K562 (cell line): ENCODE measurements at regions not wholly inside any gene's neighbourhood (a gene's known extent, or its start where the extent isn't known, plus 50 kb on each side); places are given as distances from the start of the nearest gene placed in this dataset.

Experiments
- ATAC-seq: fragments of 200-7000 bp; cut with Tn5 transposase; 3 replicates; pipeline ENCODE4 v1.9.1; 2020; ENCODE audit warnings: moderate library complexity
- BruUV-seq: library from RNA; stranded (reverse); fragments of 400-500 nt; replicated peaks from 2 replicates; lab custom pipeline; 2021; lab: Mats Ljungman, UMichigan
- CTCF ChIA-PET: fragments of 300-600 bp; formaldehyde crosslinking; extraction: SDS; loops from one replicate; lab custom pipeline; 2021; ENCODE audit warnings: low intra/inter-chr PET ratio; lab: Yijun Ruan, JAX
- POLR2A ChIA-PET: fragments of 300-600, 350-650 bp; sonication (Branson Sonifier 250); formaldehyde crosslinking; extraction: SDS; loops from one replicate; lab custom pipeline; 2021; ENCODE audit warnings: antibody characterized with exemption, inconsistent platforms; lab: Yijun Ruan, JAX
- DNase-seq, 4 experiments: peaks; one replicate each; pipeline versions ENCODE4 v3.0.0 to v3.0.0-alpha.2; 2011 to 2018; ENCODE audit warnings: low spot score in 3 of 4, mixed read lengths in 3 of 4; ENCODE audit errors: extremely low read depth in 1 of 4
- FAIRE-seq: peaks from 2 replicates; lab custom pipeline; 2011; peaks lifted over from hg19 to GRCh38; lab: Jason Lieb, UNC
- H2AFZ ChIP-seq: 2 replicates; pipeline ENCODE4 v1.6.0; 2011; ENCODE audit warnings: low read depth, low read length, control low read depth, inconsistent platforms
- H3K27ac ChIP-seq: fragments of 200-600 bp; 3 replicates; pipeline ENCODE4 v1.8.0; 2011; ENCODE audit warnings: low read depth, mild to moderate bottlenecking, control low read depth, inconsistent platforms, low read length, moderate library complexity, mixed read lengths; ENCODE audit errors: extremely low read depth
- H3K27me3 ChIP-seq, 2 experiments: fragments of 300-600 bp in 1 of 2; 2 replicates in 1 of 2; 3 replicates in 1 of 2; pipeline versions ENCODE4 v1.6.0 to v1.8.0; 2011; ENCODE audit warnings: inconsistent platforms in 2 of 2, low read length in 2 of 2, mild to moderate bottlenecking in 1 of 2, mixed read lengths in 1 of 2, moderate library complexity in 1 of 2; ENCODE audit not compliant: control insufficient read depth in 2 of 2, insufficient read depth in 2 of 2
- H3K36me3 ChIP-seq: fragments of 300-600 bp; 3 replicates; pipeline ENCODE4 v1.8.0; 2011; ENCODE audit warnings: mild to moderate bottlenecking, low read length, inconsistent platforms; ENCODE audit not compliant: control insufficient read depth, insufficient read depth
- H3K4me1 ChIP-seq, 2 experiments: fragments of 200-600 bp in 1 of 2; replicated peaks in 1 of 2; 2 replicates in 1 of 2; 3 replicates in 1 of 2; pipeline versions ENCODE4 v1.5.1 to v1.8.0; 2011; ENCODE audit warnings: inconsistent platforms in 2 of 2, low read length in 2 of 2, mild to moderate bottlenecking in 1 of 2, mixed read lengths in 1 of 2, moderate library complexity in 1 of 2; ENCODE audit not compliant: control insufficient read depth in 2 of 2, insufficient read depth in 2 of 2
- H3K4me2 ChIP-seq: 2 replicates; pipeline ENCODE4 v1.6.1; 2011; ENCODE audit warnings: low read length, control low read depth, inconsistent platforms, mixed read lengths; ENCODE audit not compliant: insufficient read depth
- H3K4me3 ChIP-seq: fragments of 200-600 bp; sonication (generic), shearing (Covaris generic); 2 replicates; pipeline ENCODE4 v1.5.1; 2016; ENCODE audit warnings: control low read depth, inconsistent platforms
- H3K79me2 ChIP-seq: fragments of 200-600 bp; 3 replicates; pipeline ENCODE4 v1.8.0; 2011; ENCODE audit warnings: low read length, inconsistent platforms; ENCODE audit not compliant: control insufficient read depth, insufficient read depth
- H3K9ac ChIP-seq, 2 experiments: 2 replicates each; pipeline versions ENCODE4 v1.6.0 to v1.6.1; 2011; ENCODE audit warnings: low read depth in 2 of 2, low read length in 2 of 2, control low read depth in 1 of 2, inconsistent platforms in 1 of 2, mild to moderate bottlenecking in 1 of 2, mixed read lengths in 1 of 2; ENCODE audit not compliant: insufficient read depth in 1 of 2
- H3K9me1 ChIP-seq: one replicate; pipeline ENCODE4 v1.6.0; 2011; ENCODE audit warnings: inconsistent platforms, mild to moderate bottlenecking, low read length, moderate library complexity; ENCODE audit not compliant: control insufficient read depth, insufficient read depth
- H3K9me3 ChIP-seq: replicated peaks from 2 replicates; pipeline ENCODE4 v1.5.1; 2011; ENCODE audit warnings: low read depth, low read length, inconsistent platforms; ENCODE audit not compliant: control insufficient read depth, insufficient read depth
- H4K20me1 ChIP-seq: replicated peaks from 2 replicates; pipeline ENCODE4 v1.6.1; 2011; ENCODE audit warnings: low read length, inconsistent platforms, mixed read lengths; ENCODE audit not compliant: control insufficient read depth, insufficient read depth
- BRF1 ChIP-seq: IDR thresholded peaks from 3 replicates; pipeline ENCODE4 v1.6.1; 2011; ENCODE audit warnings: borderline replicate concordance, mild to moderate bottlenecking; ENCODE audit not compliant: insufficient read length; ENCODE audit errors: extremely low read depth
- ETS2 ChIP-seq: IDR thresholded peaks from 2 replicates; pipeline ENCODE4 v1.6.1; 2016; ENCODE audit warnings: borderline replicate concordance, missing genetic modification characterization, mild to moderate bottlenecking, moderate library complexity, missing compliant biosample characterization; ENCODE audit not compliant: poor library complexity, severe bottlenecking
- MLLT1 ChIP-seq, 2 experiments: fragments of 450-650 bp; IDR thresholded peaks; 2 replicates each; pipeline ENCODE4 v1.6.1; 2016
- POLR3A ChIP-seq: IDR thresholded peaks from 2 replicates; pipeline ENCODE4 v1.6.1; 2011; ENCODE audit warnings: borderline replicate concordance, mild to moderate bottlenecking, moderate library complexity; ENCODE audit not compliant: insufficient read length, insufficient read depth; ENCODE audit errors: extremely low read depth
- RBM39 ChIP-seq: fragments of 200-400 bp; formaldehyde crosslinking; optimal IDR thresholded peaks from 2 replicates; pipeline ENCODE3; 2018; ENCODE audit warnings: low read depth, low read length
- RFX5 ChIP-seq: IDR thresholded peaks from 2 replicates; pipeline ENCODE4 v1.6.1; 2011; ENCODE audit warnings: low read depth, mild to moderate bottlenecking, improper control_type of control experiment, low read length
- SRF ChIP-seq, 2 experiments: fragments of 250-450, 450-650 bp in 1 of 2; sonication (Bioruptor Pico) in 1 of 2; sonication (generic) in 1 of 2; formaldehyde crosslinking; IDR thresholded peaks; 2 replicates each; pipeline versions ENCODE4 v1.5.0 to v1.5.1; 2020 to 2022; ENCODE audit warnings: mild to moderate bottlenecking in 1 of 2, missing genetic modification reagents in 1 of 2
- ZC3H11A ChIP-seq: IDR thresholded peaks from 2 replicates; pipeline ENCODE4 v1.6.1; 2012; ENCODE audit warnings: low read depth, low read length, improper control_type of control experiment
- ZC3H8 ChIP-seq: fragments of 450-650 bp; IDR thresholded peaks from 2 replicates; pipeline ENCODE4 v1.6.1; 2017
- ZNF12 ChIP-seq: sonication (generic); formaldehyde crosslinking; IDR thresholded peaks from 2 replicates; pipeline ENCODE4 v1.4.0; 2020; ENCODE audit warnings: mild to moderate bottlenecking, missing genetic modification reagents
- ZNF695 ChIP-seq: fragments of 450-650 bp; formaldehyde crosslinking; IDR thresholded peaks from 2 replicates; pipeline ENCODE4 v1.4.0; 2020; ENCODE audit warnings: mild to moderate bottlenecking, moderate library complexity
- ZNF766 ChIP-seq: fragments of 200-800 bp; sonication (Bioruptor generic); conservative IDR thresholded peaks from 2 replicates; pipeline ENCODE4 v1.6.1; 2016; ENCODE audit warnings: missing genetic modification characterization, missing compliant biosample characterization
- WGBS: fragments of 100-300 bp; shearing (Covaris generic); methylation state at CpG from one replicate; pipeline ENCODE4 v1.1.6; 2016; ENCODE audit warnings: low coverage, mixed read lengths; ENCODE audit not compliant: insufficient coverage; ENCODE audit errors: missing lambda C conversion rate; 5-methylcytosine and 5-hydroxymethylcytosine counted together
- in situ Hi-C: fragments of 300-500 bp; cut with MboI; formaldehyde crosslinking; loops from 4 replicates; pipeline ENCODE4 v1.15.0; 2018; ENCODE audit warnings: inconsistent platforms, mixed read lengths
- intact Hi-C: fragments of 100-400 bp; cut with micrococcal nuclease; formaldehyde crosslinking; loops from 2 replicates; pipeline ENCODE4 v1.14.2; 2022
- TF ChIP-seq, protein P1 (sequence below): sonication (generic); formaldehyde crosslinking; IDR thresholded peaks from 2 replicates; pipeline ENCODE4 v1.8.0; 2022; ENCODE audit warnings: mild to moderate bottlenecking, low read depth, missing genetic modification reagents
- TF ChIP-seq, protein P2 (sequence below): fragments of 250-450 bp; sonication (Bioruptor Pico); IDR thresholded peaks from 2 replicates; pipeline ENCODE4 v1.5.0; 2020; ENCODE audit warnings: mild to moderate bottlenecking

DNA sequence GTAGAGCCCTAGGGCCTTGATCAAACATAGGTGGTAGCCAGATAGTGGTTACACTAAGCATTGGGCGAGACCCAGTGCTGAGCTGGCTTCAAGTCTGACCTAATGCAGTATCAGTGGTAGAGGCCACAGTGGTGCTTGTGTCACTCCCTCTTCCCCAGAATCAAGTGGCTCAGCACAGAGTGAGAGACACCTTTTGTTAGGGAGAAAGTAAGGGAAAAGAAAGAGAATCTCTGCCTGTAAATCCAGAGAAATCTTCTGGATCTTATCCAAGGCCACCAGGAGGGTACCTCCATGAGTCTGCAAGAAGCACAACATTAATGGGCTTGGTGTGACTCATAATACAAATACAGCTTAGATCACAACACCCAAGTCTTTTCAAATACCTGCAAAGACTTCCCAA is 117.7 kb upstream of the SLC6A14 start:
- FAIRE-seq (no peak), DNase-seq (no peak), ATAC-seq (no peak)
- in situ Hi-C loops, result no loop called here
- no peak overlapping the region for H3K9ac ChIP-seq
- intact Hi-C loops, result no loop called here
- BruUV-seq, result no TSS peak
- H3K4me3 ChIP-seq, result no peak overlapping the region
- H3K27me3 ChIP-seq, result no peaks in the 10 kb centered on the region
- CTCF ChIA-PET, result no interaction called here
- H3K4me1 ChIP-seq, result no peaks in the 10 kb centered on the region
- H3K79me2 ChIP-seq, result no peaks in the 10 kb centered on the region
- H3K36me3 ChIP-seq, result no peaks in the 10 kb centered on the region
- POLR2A ChIA-PET, result no interaction called here
- H4K20me1 ChIP-seq, result no peaks in the 10 kb centered on the region
- no peaks in the 10 kb centered on the region for H3K9me3 ChIP-seq
- H3K4me2 ChIP-seq, result no peak overlapping the region
- TF ChIP-seq ZC3H8 (no peak), BRF1 (no peak), ZNF766 (CRISPR knock-in tag) (no peak)
- H3K27ac ChIP-seq, result no peak overlapping the region
- 0% methylated on average over 1 of the region's 1 CpG for WGBS
- H3K9me1 ChIP-seq, result no peaks in the 10 kb centered on the region
- no peak overlapping the region for H2AFZ ChIP-seq

DNA sequence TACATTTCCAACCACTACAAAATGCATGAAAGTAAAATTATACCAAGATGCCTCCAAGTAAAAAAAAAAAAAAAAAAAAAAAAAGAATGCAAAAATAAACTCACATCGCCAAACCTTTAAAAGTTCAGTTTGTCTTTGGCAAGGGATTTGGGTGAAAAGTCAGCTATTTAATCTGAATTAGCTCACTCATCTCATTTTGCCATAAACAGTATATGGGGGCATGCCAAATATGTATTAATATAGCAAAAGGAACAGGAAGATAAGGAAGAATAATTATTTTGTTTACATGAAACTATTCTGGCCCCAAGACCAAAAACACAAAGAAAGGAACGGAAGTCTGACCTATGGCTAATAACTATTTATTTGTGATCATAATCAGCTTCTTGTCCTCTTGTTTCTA is 114.7 kb upstream of the SLC6A14 start:
- in situ Hi-C loops (no loop called here), intact Hi-C loops (no loop called here)
- Histone ChIP-seq H3K27ac (no peak overlapping the region), H3K9me3 (no peaks in the 10 kb centered on the region), H3K79me2 (no peaks in the 10 kb centered on the region), H4K20me1 (no peaks in the 10 kb centered on the region), H3K4me2 (no peak overlapping the region), H3K9ac (no peak overlapping the region), H3K4me3 (no peak overlapping the region), H3K27me3 (no peaks in the 10 kb centered on the region), H3K36me3 (no peaks in the 10 kb centered on the region), H3K4me1 (no peaks in the 10 kb centered on the region), H2AFZ (no peak overlapping the region), H3K9me1 (no peaks in the 10 kb centered on the region)
- ChIA-PET CTCF (no interaction called here), POLR2A (no interaction called here)
- DNase-seq (no peak), FAIRE-seq (no peak), ATAC-seq (no peak)
- 0% methylated on average over 2 of the region's 2 CpGs for WGBS
- no TSS peak for BruUV-seq
- TF ChIP-seq, protein P1, sequence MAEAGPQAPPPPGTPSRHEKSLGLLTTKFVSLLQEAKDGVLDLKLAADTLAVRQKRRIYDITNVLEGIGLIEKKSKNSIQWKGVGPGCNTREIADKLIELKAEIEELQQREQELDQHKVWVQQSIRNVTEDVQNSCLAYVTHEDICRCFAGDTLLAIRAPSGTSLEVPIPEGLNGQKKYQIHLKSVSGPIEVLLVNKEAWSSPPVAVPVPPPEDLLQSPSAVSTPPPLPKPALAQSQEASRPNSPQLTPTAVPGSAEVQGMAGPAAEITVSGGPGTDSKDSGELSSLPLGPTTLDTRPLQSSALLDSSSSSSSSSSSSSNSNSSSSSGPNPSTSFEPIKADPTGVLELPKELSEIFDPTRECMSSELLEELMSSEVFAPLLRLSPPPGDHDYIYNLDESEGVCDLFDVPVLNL (CRISPR knock-in tag), result no peak
- TF ChIP-seq RFX5 (no peak), ZNF12 (CRISPR knock-in tag) (no peak), MLLT1 (IDR thresholded peaks at IDR 0.05) (no peak), POLR3A (no peak), SRF (CRISPR knock-in tag; IDR thresholded peaks at IDR 0.05) (no peak), RBM39 (no peak), ETS2 (tag) (no peak), ZC3H11A (no peak), ZNF695 (CRISPR knock-in tag) (no peak)
- TF ChIP-seq, protein P2, sequence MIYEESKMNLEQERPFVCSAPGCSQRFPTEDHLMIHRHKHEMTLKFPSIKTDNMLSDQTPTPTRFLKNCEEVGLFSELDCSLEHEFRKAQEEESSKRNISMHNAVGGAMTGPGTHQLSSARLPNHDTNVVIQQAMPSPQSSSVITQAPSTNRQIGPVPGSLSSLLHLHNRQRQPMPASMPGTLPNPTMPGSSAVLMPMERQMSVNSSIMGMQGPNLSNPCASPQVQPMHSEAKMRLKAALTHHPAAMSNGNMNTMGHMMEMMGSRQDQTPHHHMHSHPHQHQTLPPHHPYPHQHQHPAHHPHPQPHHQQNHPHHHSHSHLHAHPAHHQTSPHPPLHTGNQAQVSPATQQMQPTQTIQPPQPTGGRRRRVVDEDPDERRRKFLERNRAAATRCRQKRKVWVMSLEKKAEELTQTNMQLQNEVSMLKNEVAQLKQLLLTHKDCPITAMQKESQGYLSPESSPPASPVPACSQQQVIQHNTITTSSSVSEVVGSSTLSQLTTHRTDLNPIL (CRISPR knock-in tag), result no peak
